ENCODE measurements at regions not wholly inside any gene's neighbourhood (a gene's known extent, or its start where the extent isn't known, plus 50 kb on each side); places are given as distances from the start of the nearest gene placed in this dataset.

DNA sequence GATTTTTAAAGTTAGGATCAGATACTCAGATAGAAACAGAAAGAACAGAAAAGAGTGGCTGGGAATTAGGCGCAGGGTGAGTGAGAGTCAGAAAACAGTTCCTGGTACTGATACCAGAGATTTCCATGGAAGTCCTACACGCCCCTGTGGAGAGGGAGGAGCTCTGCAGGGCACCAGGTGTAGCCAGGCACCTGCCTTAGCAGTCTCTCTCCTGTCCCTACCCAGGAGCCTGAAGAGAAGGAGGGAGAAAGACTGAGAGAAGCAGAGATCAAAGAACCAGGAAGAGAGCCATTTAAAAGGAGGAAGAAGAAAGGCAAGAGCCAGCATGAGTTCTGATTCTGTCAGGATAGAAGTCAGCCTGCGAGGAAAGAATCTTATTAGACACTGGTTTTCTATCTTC is 65.0 kb downstream of the CBLN1 start:
- DNase-seq (ENCODE audit: low read depth, low spot score): no peak

GRCh38 chr16:49213594-49213993 is 68.0 kb downstream of the CBLN1 start:
- DNase-seq (ENCODE audit: low read depth, low spot score): peak; percentile 75

- no peak for DNase-seq (ENCODE audit: low read depth, low spot score)
Measured at GRCh38 chr16:49204191-49204590, 77.4 kb downstream of the CBLN1 start.

GRCh38 chr16:49203361-49203760 is 78.3 kb downstream of the CBLN1 start:
- no peak for DNase-seq (ENCODE audit: low read depth, low spot score)

- no peak for DNase-seq (ENCODE audit: low read depth, low spot score)
Measured at GRCh38 chr16:49201118-49201517, 80.5 kb downstream of the CBLN1 start.

GRCh38 chr16:49200223-49200820 is 81.3 kb downstream of the CBLN1 start:
- DNase-seq (ENCODE audit: low read depth, low spot score): no peak

DNA sequence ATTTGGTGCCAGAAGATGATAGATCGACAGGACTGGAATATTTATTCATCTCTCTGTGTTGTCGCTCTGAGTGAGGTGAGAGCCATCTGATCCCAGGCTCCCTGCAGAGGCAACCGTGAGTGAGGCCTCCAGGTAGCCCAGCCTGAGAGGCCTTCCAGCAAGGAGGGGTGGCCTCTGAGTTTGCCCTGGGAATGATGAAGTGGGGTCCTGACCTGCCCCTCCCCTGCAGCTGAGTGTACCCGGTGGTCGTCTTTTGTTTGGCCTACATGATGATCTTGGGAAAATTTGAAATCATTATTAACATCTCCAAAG is 86.4 kb downstream of the CBLN1 start:
- no peak for DNase-seq (ENCODE audit: low read depth, low spot score)

DNA sequence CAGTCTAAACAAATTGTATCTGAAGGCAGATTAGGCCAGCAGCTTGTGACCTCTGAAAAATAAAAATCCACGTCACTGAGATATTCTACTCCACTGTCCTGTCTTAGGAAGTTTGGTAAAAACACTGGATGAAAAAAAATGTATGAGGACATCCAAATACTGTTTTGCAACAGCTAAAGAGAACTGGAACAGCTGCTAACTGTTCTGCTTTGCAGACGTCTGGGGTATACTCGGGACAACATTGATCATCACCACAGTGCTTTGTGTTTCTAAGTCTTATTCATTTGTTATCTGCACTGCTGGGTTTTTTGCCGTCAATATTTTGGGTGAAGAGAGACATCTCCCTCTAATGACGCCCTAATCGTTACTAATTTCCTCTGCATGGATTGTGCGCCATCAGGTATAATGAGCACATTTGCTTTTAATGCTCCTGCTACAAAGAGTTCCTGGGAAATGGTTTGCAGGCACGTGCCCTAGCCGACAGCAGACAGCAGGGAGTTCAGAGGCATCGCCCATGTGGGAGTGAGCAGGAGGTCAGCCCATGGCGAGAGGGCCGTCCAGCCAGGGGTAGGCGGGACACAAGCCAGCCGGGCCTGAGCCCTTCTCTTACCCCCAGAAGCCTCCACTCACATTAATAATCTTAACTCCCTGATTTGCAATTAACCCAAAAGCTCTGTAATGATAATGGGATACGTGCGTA is 87.0 kb downstream of the CBLN1 start:
- no peak for DNase-seq (ENCODE audit: low read depth, low spot score)

DNA sequence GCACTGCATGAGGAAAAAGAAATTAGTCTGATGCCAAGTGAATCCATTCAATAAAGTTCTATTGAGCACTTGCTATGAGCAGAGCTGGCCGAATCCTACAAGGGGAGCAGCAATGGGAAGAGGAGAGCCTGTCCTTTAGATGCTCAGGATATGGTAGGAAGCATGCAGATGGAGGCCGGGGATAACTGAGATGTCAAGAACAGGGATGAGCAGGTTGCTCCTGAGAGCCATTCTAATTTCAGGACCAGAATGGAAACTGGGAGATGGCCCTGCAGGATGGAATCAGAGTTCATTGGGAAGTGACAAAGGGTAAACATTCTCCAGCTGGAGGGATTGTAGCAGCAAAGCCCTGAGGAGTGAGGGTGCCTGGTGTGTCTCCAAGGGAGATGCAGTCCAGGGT is 88.0 kb downstream of the CBLN1 start:
- DNase-seq (ENCODE audit: low read depth, low spot score): no peak

DNA sequence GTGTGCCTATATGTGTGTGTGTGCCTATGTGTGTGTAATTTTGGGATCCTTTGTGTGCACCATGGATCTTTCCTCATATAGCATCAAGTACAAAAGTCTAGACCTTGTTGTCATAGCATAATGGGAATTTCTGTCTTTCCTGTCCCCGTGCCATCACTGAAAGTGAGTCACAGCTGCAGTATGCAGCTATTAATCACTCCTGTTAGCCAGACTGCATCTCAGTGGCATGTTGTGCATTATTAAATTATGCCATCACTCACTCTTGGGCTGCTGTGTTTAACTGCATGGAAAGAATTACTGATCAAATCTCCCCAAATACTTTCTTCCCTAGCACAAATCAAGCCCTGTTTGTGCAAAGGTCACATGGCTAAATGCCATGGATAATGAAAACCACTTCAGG is 92.4 kb downstream of the CBLN1 start:
- no peak for DNase-seq (ENCODE audit: low read depth, low spot score)

- peak; percentile 78 for DNase-seq (ENCODE audit: low read depth, low spot score)
Measured at GRCh38 chr16:49183911-49184310, 97.7 kb downstream of the CBLN1 start.

GRCh38 chr16:49181791-49182518 is 99.7 kb downstream of the CBLN1 start:
- DNase-seq (ENCODE audit: low read depth, low spot score): peak; percentile 42

DNA sequence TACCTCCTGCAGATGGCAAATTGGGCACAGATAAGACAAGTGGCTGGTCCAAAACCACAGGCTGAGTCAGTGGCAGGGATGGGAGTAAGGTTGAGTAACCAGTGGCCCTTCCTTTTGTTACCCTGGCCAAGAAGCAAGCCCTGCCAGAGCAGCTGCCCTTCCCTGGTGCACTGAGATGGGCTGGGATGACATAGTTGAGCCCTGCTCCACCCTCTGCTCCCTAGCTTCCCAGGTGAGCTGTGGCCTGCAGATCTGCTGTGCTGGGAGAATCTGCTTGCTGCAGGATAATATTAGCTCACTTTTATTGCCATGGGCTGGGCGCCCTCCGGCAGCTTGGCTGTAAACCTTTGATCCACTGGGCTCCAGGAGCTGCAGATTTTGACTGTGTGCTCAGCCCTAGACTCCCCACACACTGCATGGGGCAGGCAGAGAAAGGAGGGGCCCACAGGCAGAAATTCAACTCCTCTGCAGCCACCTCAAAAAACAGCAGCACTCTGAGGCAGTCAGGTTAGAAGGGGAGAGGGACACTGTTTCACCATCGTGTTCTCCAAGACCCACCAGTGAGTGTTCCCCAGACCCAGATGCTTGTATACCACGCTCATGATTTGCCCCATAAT is 101.8 kb downstream of the CBLN1 start:
- peak; percentile 63 for DNase-seq (ENCODE audit: low read depth, low spot score)

GRCh38 chr16:49168126-49168525 is 113.5 kb downstream of the CBLN1 start:
- DNase-seq (ENCODE audit: low read depth, low spot score): no peak

DNA sequence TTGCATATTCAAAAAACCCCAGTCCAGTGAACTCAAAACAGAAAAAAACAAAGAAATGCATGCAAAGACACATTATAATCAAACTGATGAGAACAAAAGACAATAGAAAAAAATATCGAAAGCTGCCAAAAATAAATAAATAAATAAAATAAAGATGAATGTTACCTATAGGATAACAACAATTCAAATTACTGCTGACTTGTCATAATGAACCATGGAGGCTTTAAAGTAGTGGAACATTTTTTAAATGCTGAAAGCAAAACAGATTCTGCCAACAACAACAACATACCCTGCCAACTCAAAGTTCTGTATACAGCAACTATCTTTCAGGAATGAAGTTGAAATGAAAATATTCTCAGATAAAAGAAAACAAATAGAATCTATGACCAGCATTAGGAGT is 116.6 kb downstream of the CBLN1 start:
- no peak for DNase-seq (ENCODE audit: low read depth, low spot score)

DNA sequence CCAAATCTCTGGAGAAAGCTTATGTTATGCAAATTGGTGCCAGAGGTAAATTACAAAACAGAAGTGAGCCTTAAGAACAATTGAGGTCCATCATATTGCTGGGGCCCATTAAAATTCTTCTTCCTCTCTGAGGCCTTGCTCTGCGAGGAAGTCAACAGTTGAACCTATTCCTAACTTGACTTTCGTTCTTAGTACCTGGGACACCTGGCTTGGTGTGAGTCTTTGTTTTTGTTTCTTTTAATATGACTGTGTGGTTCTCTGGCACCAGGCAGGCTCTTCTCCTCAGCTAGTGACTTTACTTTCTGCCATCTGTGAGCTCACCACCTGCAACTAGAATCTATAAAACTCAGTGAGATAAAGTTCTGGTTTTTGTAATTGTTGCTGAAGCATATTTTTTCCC is 120.4 kb downstream of the CBLN1 start:
- no peak for DNase-seq (ENCODE audit: low read depth, low spot score)

DNA sequence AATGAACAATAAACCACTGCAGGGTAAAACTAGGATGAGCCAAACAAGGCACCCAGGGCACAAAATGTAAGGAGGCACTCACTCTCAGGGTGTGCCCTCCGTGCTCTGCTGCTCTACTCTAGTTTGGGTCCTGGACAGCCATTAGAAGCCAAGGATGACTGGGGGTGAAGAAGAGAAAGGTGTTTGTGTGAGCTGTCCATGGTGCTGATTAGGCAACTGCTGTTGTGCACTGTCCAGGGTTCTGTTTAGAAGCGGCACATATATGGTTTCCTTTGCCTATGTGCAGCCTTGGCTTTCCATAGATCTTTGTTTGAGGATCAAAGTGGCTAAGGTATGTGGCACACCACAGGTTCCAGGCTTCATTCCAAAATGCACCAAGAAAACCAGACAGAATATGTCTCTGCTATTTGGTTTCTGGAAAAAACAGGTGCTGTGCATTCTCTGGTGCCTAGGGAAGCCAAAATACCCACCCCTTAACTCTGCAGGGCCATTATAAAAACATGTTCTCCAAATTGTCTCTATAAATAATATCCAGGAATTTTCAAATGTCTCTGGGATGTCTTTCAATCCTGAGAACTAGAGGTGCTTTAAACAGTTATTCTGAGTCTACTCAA is 123.5 kb downstream of the CBLN1 start:
- peak; percentile 73 for DNase-seq (ENCODE audit: low read depth, low spot score)

DNA sequence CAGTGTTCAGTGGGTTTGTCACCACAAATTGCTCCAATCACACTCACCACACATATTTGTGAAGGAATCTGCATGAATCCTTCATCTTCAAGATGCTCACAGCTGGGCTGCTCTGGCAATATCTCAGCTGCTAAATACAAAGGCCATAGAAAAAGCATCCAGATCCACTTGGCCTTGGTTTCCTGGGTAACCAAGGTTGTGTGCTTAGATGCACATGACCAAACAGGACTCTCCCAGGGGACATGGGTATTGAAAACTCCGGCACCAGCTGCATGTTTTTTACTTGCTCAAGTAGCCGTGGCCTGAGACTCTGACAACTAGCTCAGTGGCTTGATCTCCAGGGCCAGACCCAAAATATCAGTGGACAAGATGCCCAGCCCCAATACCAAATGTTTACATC is 131.3 kb downstream of the CBLN1 start:
- DNase-seq (ENCODE audit: low read depth, low spot score): no peak

DNA sequence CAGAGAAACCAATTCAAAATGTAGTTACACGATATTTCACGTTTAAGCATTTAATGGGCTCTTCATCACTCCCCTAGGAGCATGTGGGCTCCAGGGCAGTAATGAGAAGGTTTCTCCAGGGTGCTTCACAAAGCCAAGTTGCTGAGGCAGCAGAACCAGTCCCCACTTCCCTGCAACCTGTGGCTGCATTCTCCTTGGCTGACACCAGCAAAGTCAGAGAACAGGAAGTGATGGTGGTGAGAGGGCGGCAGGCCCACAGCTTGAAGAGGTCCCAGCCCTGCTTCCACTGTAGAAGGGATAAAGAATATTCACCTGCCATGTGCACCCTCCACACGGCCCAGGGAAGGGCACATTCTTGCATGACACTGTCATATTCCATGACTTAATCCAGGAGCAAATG is 133.2 kb downstream of the CBLN1 start:
- no peak for DNase-seq (ENCODE audit: low read depth, low spot score)

GRCh38 chr16:49140618-49141017 is 141.0 kb downstream of the CBLN1 start:
- DNase-seq (ENCODE audit: low read depth, low spot score): no peak

DNA sequence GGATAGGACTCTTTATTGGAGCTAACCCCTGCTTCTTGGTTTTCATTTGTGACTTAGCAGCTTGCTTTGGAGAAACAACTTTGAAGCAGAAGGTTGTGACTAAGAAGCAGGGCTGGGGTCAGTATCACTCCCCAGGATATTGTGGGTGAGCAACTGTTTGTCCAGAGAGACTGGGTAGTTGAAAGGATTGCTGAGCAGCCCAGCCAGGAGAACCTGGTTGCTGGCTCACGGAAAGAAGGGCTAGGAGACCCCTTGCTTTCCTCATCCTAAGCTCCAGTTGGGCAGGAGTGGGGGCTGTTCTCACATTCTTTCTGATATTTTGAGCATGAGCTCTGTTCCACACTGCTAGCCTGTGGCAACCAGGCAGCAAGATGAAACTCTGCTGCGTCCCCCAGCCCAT is 151.2 kb downstream of the CBLN1 start:
- no peak for DNase-seq (ENCODE audit: low read depth, low spot score)

- DNase-seq (ENCODE audit: low read depth, low spot score): no peak
Measured at GRCh38 chr16:49129935-49130334, 151.7 kb downstream of the CBLN1 start.

Data from ELF-1 (cell line).